ENCODE measurements at regions not wholly inside any gene's neighbourhood (a gene's known extent, or its start where the extent isn't known, plus 50 kb on each side); places are given as distances from the start of the nearest gene placed in this dataset.

GRCh38 chr12:91721023-91721422 is 424.6 kb downstream of the BTG1 start:
- TF ChIP-seq CTCF (conservative IDR thresholded peaks at IDR 0.05) (no peak), EZH2 (IDR thresholded peaks at IDR 0.05; ENCODE audit: low read depth) (no peak)

All from PC-9 (cell line).